Nephron (organoid): ENCODE measurements at regions not wholly inside any gene's neighbourhood (a gene's known extent, or its start where the extent isn't known, plus 50 kb on each side); places are given as distances from the start of the nearest gene placed in this dataset.

Experiments used
- H3K27ac Mint-ChIP-seq, 3 experiments: 2 replicates each; pipeline ENCODE4 v1.8.0; 2020; ENCODE audit warnings: mixed read lengths in 3 of 3, mild to moderate bottlenecking in 2 of 3, moderate library complexity in 1 of 3
- H3K27me3 Mint-ChIP-seq: 2 replicates; pipeline ENCODE4 v1.8.0; 2021; ENCODE audit warnings: low read depth, mild to moderate bottlenecking, moderate library complexity, mixed read lengths
- H3K36me3 Mint-ChIP-seq: 2 replicates; pipeline ENCODE4 v1.8.0; 2020; ENCODE audit warnings: low read depth, mixed read lengths
- H3K4me1 Mint-ChIP-seq: 2 replicates; pipeline ENCODE4 v1.8.0; 2020; ENCODE audit warnings: mixed read lengths
- H3K4me3 Mint-ChIP-seq, 3 experiments: 2 replicates each; pipeline ENCODE4 v1.8.0; 2020; ENCODE audit warnings: mild to moderate bottlenecking in 3 of 3, mixed read lengths in 3 of 3, moderate library complexity in 2 of 3
- H3K9me3 Mint-ChIP-seq: 2 replicates; pipeline ENCODE4 v1.8.0; 2020; ENCODE audit warnings: mixed read lengths
- CTCF ChIP-seq, 3 experiments: fragments of 200-600 bp; sonication (generic); IDR thresholded peaks; one replicate each; pipeline ENCODE4 v1.5.0; 2021; ENCODE audit warnings: antibody characterized with exemption in 3 of 3; ENCODE audit not compliant: unreplicated experiment in 3 of 3

- Mint-ChIP-seq H3K27me3 (no peaks in the 10 kb centered on the region), H3K4me1 (peaks cover 9% of the 10 kb centered on the region), H3K27ac (no peak overlapping the region), H3K36me3 (no peaks in the 10 kb centered on the region), H3K9me3 (no peaks in the 10 kb centered on the region), H3K4me3 (no peak overlapping the region)
- peak; percentile 44 to 65 (median 45) for TF ChIP-seq CTCF (IDR thresholded peaks at IDR 0.05; ENCODE audit: unreplicated experiment in 3 of 3)
Observed at GRCh38 chr11:82229341-82229740, 504.3 kb downstream of the FAM181B start.

GRCh38 chr11:82225930-82226329 lies 507.7 kb downstream of the FAM181B start:
- Mint-ChIP-seq H3K4me3 (no peak overlapping the region), H3K4me1 (peaks cover 3% of the 10 kb centered on the region), H3K27me3 (no peaks in the 10 kb centered on the region), H3K27ac (no peak overlapping the region), H3K9me3 (peaks cover 6% of the 10 kb centered on the region), H3K36me3 (no peaks in the 10 kb centered on the region)
- no peak for TF ChIP-seq CTCF (IDR thresholded peaks at IDR 0.05; ENCODE audit: unreplicated experiment in 3 of 3)

- H3K4me1 Mint-ChIP-seq = no peaks in the 10 kb centered on the region
- H3K27me3 Mint-ChIP-seq = no peaks in the 10 kb centered on the region
- peaks cover 6% of the 10 kb centered on the region for H3K9me3 Mint-ChIP-seq
- no peaks in the 10 kb centered on the region for H3K36me3 Mint-ChIP-seq
- H3K27ac Mint-ChIP-seq = no peak overlapping the region
- no peak overlapping the region for H3K4me3 Mint-ChIP-seq
- no peak for TF ChIP-seq CTCF (IDR thresholded peaks at IDR 0.05; ENCODE audit: unreplicated experiment in 3 of 3)
Observed at GRCh38 chr11:82225502-82225901, 508.2 kb downstream of the FAM181B start.

- H3K9me3 Mint-ChIP-seq = no peaks in the 10 kb centered on the region
- no peak for TF ChIP-seq CTCF (IDR thresholded peaks at IDR 0.05; ENCODE audit: unreplicated experiment in 3 of 3)
- H3K27ac Mint-ChIP-seq = no peak overlapping the region
- H3K4me3 Mint-ChIP-seq = no peak overlapping the region
- H3K36me3 Mint-ChIP-seq = no peaks in the 10 kb centered on the region
- H3K27me3 Mint-ChIP-seq = no peaks in the 10 kb centered on the region
- H3K4me1 Mint-ChIP-seq = no peaks in the 10 kb centered on the region
Observed at GRCh38 chr11:82216927-82217570, 516.6 kb downstream of the FAM181B start.

GRCh38 chr11:82210011-82210410 lies 523.7 kb downstream of the FAM181B start:
- Mint-ChIP-seq H3K9me3 (no peaks in the 10 kb centered on the region), H3K27ac (no peak overlapping the region)

More at GRCh38 chr11:82210011-82210410, 523.7 kb downstream of the FAM181B start:
- Mint-ChIP-seq H3K4me1 (no peaks in the 10 kb centered on the region), H3K27me3 (no peaks in the 10 kb centered on the region), H3K36me3 (no peaks in the 10 kb centered on the region), H3K4me3 (no peak overlapping the region)
- TF ChIP-seq CTCF (IDR thresholded peaks at IDR 0.05; ENCODE audit: unreplicated experiment in 3 of 3) = no peak
